Dendritic cell treated with granulocyte-macrophage colony-stimulating factor and Interleukin-4, amounts not matched to agents 40 ng/mL and 50 ng/mL, for 4 days (primary cell): ENCODE measurements at regions not wholly inside any gene's neighbourhood (a gene's known extent, or its start where the extent isn't known, plus 50 kb on each side); places are given as distances from the start of the nearest gene placed in this dataset.
A peak's percentile ranks its signal among the peaks of the same experiment; 100 is the strongest.
"Not testable (repeated sequence)": the region's sequence is repeated elsewhere in the genome, so short reads cannot be mapped to it uniquely, and the experiment has no call there.

Experiments
- H3K27ac Mint-ChIP-seq: one replicate; pipeline ENCODE4 v1.8.0; 2022; ENCODE audit warnings: mild to moderate bottlenecking, mixed read lengths
- H3K27me3 Mint-ChIP-seq: one replicate; pipeline ENCODE4 v1.8.0; 2022; ENCODE audit warnings: mild to moderate bottlenecking, mixed read lengths
- H3K36me3 Mint-ChIP-seq: one replicate; pipeline ENCODE4 v1.8.0; 2022; ENCODE audit warnings: low read depth, mixed read lengths
- H3K4me1 Mint-ChIP-seq: one replicate; pipeline ENCODE4 v1.8.0; 2022; ENCODE audit warnings: low read depth, mixed read lengths
- H3K4me3 Mint-ChIP-seq: one replicate; pipeline ENCODE4 v1.8.0; 2022; ENCODE audit warnings: mild to moderate bottlenecking, moderate library complexity, mixed read lengths
- H3K9me3 Mint-ChIP-seq: one replicate; pipeline ENCODE4 v1.8.0; 2022; ENCODE audit warnings: mixed read lengths
- intact Hi-C: fragments of 100-400 bp; cut with micrococcal nuclease; formaldehyde crosslinking; loops from one replicate; pipeline ENCODE4 v1.15.0; 2022

DNA sequence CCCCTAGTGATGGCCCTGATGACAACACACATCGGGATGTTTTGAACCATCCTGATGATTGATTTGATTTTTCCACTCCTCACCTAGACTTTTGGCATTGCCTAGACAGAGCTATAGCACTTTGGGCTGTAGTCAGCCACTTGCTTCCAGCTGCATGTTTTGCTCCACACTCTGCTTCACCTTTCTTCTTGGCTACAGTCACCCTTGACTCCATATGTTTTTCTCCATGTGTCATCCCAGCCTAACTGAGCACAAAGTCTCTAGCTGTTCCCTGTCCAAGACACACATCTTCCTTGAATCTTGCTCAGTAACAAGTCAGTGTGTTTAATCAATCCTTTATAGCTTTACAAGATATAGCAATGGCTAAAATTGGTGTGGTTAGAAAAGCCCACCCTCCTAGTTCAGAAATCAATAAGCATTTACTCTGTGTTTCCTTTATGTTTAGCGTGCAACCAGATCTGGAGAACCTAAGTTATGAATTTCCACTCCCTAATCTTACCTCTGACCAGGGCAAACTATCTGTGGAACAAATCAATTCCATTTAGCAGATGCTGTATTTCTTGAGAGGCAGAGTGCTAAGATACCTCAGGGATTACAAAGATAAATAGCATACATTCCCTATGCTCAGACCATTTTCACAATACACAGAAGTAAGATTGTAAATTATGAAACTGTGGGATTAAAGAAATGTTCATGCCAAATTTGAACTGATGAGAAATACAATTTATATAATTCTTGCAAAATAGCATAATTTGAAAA is 98.4 kb upstream of the LYPLAL1 start:
- Mint-ChIP-seq H3K9me3 (peaks cover 22% of the 10 kb centered on the region), H3K4me1 (no peaks in the 10 kb centered on the region), H3K27me3 (no peaks in the 10 kb centered on the region), H3K27ac (no peak overlapping the region), H3K4me3 (no peak overlapping the region), H3K36me3 (no peaks in the 10 kb centered on the region)
- intact Hi-C loops, result no loop called here

DNA sequence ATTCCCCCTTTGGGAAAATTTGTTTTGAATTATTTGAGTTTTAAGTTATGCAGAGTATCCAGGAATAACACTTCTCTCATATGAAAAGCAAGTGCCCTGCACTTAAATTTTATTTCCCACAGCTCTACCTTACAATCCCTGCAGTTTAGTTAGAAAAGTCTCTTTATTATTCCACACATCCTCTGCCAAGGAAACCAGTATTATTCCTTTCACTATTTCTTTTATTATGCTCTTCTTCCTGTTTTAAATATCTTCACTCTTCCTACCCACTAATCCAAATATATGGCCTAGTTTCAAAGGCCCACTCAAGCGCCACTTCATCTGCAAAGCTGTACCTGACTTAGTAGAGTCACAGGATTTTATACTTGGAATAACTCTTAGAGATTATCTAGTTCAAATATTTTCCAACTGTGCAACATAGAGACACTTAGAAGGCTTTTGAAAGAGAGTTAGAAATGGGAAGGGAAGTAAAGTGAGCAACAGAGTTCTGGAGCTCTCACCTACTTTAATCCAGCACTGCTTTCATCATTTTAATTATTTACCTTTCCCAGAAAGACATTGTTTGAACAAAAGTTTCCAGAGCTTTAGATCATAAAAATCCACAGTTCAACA is 97.2 kb upstream of the LYPLAL1 start:
- H3K4me3 Mint-ChIP-seq, result no peak overlapping the region
- intact Hi-C loops, result no loop called here
- H3K27ac Mint-ChIP-seq, result no peak overlapping the region
- H3K36me3 Mint-ChIP-seq, result no peaks in the 10 kb centered on the region
- no peaks in the 10 kb centered on the region for H3K27me3 Mint-ChIP-seq
- peaks cover 13% of the 10 kb centered on the region for H3K9me3 Mint-ChIP-seq
- peaks cover 1% of the 10 kb centered on the region for H3K4me1 Mint-ChIP-seq

GRCh38 chr1:219077767-219078166 is 95.9 kb upstream of the LYPLAL1 start:
- H3K36me3 Mint-ChIP-seq, H3K9me3 Mint-ChIP-seq, H3K4me3 Mint-ChIP-seq, intact Hi-C loops, H3K27me3 Mint-ChIP-seq, H3K27ac Mint-ChIP-seq: not testable (repeated sequence)
- H3K4me1 Mint-ChIP-seq, result peaks cover 14% of the 10 kb centered on the region

GRCh38 chr1:219081943-219082925 is 91.4 kb upstream of the LYPLAL1 start:
- no peaks in the 10 kb centered on the region for H3K27me3 Mint-ChIP-seq
- H3K9me3 Mint-ChIP-seq, result no peaks in the 10 kb centered on the region
- peaks cover 31% of the 10 kb centered on the region for H3K4me1 Mint-ChIP-seq
- no peak overlapping the region for H3K4me3 Mint-ChIP-seq
- H3K27ac Mint-ChIP-seq, result peak overlapping the region; percentile 60
- H3K36me3 Mint-ChIP-seq, result no peaks in the 10 kb centered on the region
- intact Hi-C loops, result no loop called here

- Mint-ChIP-seq H3K27ac (no peak overlapping the region), H3K36me3 (no peaks in the 10 kb centered on the region), H3K9me3 (no peaks in the 10 kb centered on the region), H3K4me1 (peaks cover 36% of the 10 kb centered on the region), H3K27me3 (no peaks in the 10 kb centered on the region), H3K4me3 (no peak overlapping the region)
- intact Hi-C loops, result no loop called here
Measured at GRCh38 chr1:219083631-219084030, 90.0 kb upstream of the LYPLAL1 start.

DNA sequence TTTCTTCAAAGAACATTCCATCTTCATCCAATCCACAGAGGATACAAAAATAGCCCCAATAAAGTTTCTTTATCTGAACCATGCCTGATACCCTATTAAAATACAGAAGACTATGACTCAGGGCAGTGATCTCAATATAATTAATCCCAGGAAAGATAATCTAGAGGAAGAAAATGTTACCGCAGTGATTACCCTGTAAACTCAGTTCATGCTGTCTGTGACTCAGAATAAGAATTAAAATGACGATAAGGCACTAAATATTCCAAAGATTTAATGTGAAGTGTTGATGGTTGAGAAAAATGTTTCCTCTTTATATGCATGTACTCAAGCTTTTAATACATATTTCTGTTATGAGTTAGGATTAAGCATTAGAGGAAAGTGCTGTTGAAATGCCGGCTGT is 88.6 kb upstream of the LYPLAL1 start:
- Mint-ChIP-seq H3K27ac (no peak overlapping the region), H3K36me3 (no peaks in the 10 kb centered on the region), H3K9me3 (no peaks in the 10 kb centered on the region), H3K27me3 (no peaks in the 10 kb centered on the region), H3K4me1 (peaks cover 51% of the 10 kb centered on the region), H3K4me3 (no peak overlapping the region)
- intact Hi-C loops, result loop anchor here (5.0 kb wide), 1 partner anchor 87 kb away; the partner anchor contains the start of gene LYPLAL1

GRCh38 chr1:219085988-219086387 is 87.7 kb upstream of the LYPLAL1 start:
- H3K9me3 Mint-ChIP-seq, result no peaks in the 10 kb centered on the region
- H3K27ac Mint-ChIP-seq, result no peak overlapping the region
- H3K36me3 Mint-ChIP-seq, result no peaks in the 10 kb centered on the region
- no peak overlapping the region for H3K4me3 Mint-ChIP-seq
- H3K27me3 Mint-ChIP-seq, result no peaks in the 10 kb centered on the region
- intact Hi-C loops, result loop anchor here (5.0 kb wide), 1 partner anchor 86 kb away; the partner anchor contains the start of gene LYPLAL1
- H3K4me1 Mint-ChIP-seq, result peaks cover 60% of the 10 kb centered on the region

DNA sequence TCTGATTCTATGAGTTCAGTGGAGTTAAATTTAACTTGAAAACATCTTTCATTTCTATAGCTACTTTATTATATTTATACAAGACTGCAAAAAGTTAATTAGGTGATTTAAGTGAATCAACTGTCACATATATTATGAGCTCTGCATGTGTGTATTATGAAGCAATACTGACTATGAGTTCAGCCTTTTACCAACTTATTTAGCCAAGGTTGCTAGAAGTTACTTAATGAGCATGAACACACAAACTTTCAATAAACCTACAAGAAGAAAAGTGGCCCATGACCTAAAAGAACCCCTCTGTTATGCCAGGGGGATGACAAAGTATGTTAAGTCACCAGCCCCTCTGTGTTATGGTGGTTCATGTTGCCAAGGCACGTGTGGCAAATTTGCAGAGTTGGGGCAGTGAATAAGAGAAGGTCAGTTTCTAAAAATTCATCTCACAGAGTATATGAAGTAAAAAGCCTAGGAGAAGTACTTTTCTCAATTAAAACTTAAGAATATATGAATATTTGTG is 86.7 kb upstream of the LYPLAL1 start:
- H3K27ac Mint-ChIP-seq, result no peak overlapping the region
- H3K4me1 Mint-ChIP-seq, result peaks cover 63% of the 10 kb centered on the region
- no peak overlapping the region for H3K4me3 Mint-ChIP-seq
- no peaks in the 10 kb centered on the region for H3K36me3 Mint-ChIP-seq
- intact Hi-C loops, result loop anchor here (5.0 kb wide), 1 partner anchor 85 kb away; the partner anchor contains the start of gene LYPLAL1
- no peaks in the 10 kb centered on the region for H3K27me3 Mint-ChIP-seq
- no peaks in the 10 kb centered on the region for H3K9me3 Mint-ChIP-seq

- H3K27me3 Mint-ChIP-seq, result no peaks in the 10 kb centered on the region
- no peaks in the 10 kb centered on the region for H3K36me3 Mint-ChIP-seq
- peaks cover 8% of the 10 kb centered on the region for H3K9me3 Mint-ChIP-seq
- peak overlapping the region; percentile 92 for H3K27ac Mint-ChIP-seq
- intact Hi-C loops, result loop anchor here (5.0 kb wide), 1 partner anchor 83 kb away; the partner anchor contains the start of gene LYPLAL1
- H3K4me1 Mint-ChIP-seq, result peaks cover 55% of the 10 kb centered on the region
- H3K4me3 Mint-ChIP-seq, result no peak overlapping the region
Measured at GRCh38 chr1:219088778-219089557, 84.7 kb upstream of the LYPLAL1 start.

DNA sequence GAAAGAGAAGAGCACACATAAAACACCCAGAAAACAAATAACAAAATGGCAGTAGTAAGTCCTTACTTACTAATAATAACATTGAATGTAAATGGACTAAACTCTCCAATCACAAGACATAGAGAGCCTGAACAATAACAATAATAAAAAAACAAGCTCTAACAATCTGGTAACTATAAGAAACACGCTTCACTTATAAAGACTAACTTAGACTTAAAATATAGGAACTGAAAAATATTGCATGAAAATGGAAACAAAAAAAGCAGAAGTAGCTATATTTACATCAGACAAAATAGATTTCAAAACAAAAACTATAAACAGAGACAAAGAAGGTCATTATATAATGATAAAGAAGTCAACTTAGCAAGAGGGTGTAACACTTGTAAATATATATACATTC is 83.1 kb upstream of the LYPLAL1 start:
- Mint-ChIP-seq H3K9me3 (peaks cover 8% of the 10 kb centered on the region), H3K36me3 (no peaks in the 10 kb centered on the region), H3K4me3 (peak overlapping the region; percentile 55), H3K27me3 (no peaks in the 10 kb centered on the region), H3K4me1 (peaks cover 50% of the 10 kb centered on the region), H3K27ac (peak overlapping the region; percentile 92)
- intact Hi-C loops, result loop anchor here (2.0 to 5.0 kb wide), 2 partner anchors 370 to 497 kb away; no protein-coding TSS in a partner anchor

DNA sequence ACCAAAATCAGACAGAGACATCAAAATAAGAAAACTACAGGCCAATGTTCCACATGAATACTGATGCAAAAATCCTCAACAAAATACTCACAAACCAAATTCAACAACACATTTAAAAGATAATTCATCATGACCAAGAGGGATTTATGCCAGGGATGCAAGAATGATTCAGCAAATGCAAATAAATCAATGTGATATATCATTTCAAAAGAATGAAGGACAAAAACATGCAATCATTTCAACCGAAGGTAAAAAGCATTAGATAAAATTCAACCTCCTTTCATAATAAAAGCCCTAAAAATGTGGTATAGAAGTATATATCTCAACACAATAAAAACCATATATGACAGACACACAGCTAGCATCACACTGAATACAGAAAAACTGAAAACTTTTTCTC is 81.5 kb upstream of the LYPLAL1 start:
- Mint-ChIP-seq H3K9me3 (peaks cover 8% of the 10 kb centered on the region), H3K27ac (no peak overlapping the region), H3K4me3 (no peak overlapping the region), H3K4me1 (peaks cover 41% of the 10 kb centered on the region), H3K27me3 (no peaks in the 10 kb centered on the region), H3K36me3 (no peaks in the 10 kb centered on the region)
- intact Hi-C loops, result loop anchor here (5.0 kb wide), 1 partner anchor 495 kb away; no protein-coding TSS in a partner anchor

DNA sequence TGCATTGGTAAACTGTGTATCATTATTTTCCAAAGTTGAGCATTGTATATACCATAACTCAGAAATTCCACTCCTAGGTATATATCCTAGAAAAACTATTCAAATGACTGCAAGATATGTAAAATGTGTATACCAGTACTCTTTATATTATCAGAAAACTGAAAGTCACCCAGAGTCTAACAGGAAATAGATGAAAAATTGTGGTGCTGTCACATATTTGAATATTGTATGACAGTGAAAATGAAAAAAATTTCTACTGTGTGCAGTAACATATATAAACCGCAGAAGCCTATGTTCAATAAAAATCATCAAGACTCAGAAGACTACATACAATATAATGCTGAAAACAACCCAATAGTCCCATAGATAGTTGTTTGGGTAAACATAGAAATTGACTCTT is 74.4 kb upstream of the LYPLAL1 start:
- H3K27ac Mint-ChIP-seq, result no peak overlapping the region
- peaks cover 1% of the 10 kb centered on the region for H3K27me3 Mint-ChIP-seq
- no peak overlapping the region for H3K4me3 Mint-ChIP-seq
- no peaks in the 10 kb centered on the region for H3K36me3 Mint-ChIP-seq
- intact Hi-C loops, result no loop called here
- no peaks in the 10 kb centered on the region for H3K9me3 Mint-ChIP-seq
- no peaks in the 10 kb centered on the region for H3K4me1 Mint-ChIP-seq

- no peaks in the 10 kb centered on the region for H3K4me1 Mint-ChIP-seq
- H3K27me3 Mint-ChIP-seq, result peaks cover 1% of the 10 kb centered on the region
- H3K27ac Mint-ChIP-seq, result no peak overlapping the region
- intact Hi-C loops, result no loop called here
- no peaks in the 10 kb centered on the region for H3K9me3 Mint-ChIP-seq
- H3K36me3 Mint-ChIP-seq, result no peaks in the 10 kb centered on the region
- no peak overlapping the region for H3K4me3 Mint-ChIP-seq
Measured at GRCh38 chr1:219100059-219100458, 73.6 kb upstream of the LYPLAL1 start.
